GM12878 (cell line): ENCODE measurements at regions not wholly inside any gene's neighbourhood (a gene's known extent, or its start where the extent isn't known, plus 50 kb on each side); places are given as distances from the start of the nearest gene placed in this dataset.
A peak's percentile ranks its signal among the peaks of the same experiment; 100 is the strongest.

Experiments
- ATAC-seq: fragments of 200-7000 bp; cut with Tn5 transposase; 3 replicates; pipeline ENCODE4 v1.9.1; 2020; ENCODE audit warnings: mild to moderate bottlenecking, moderate library complexity
- BruUV-seq: library from RNA; stranded (reverse); fragments of 400-500 nt; replicated peaks from 2 replicates; lab custom pipeline; 2021; lab: Mats Ljungman, UMichigan
- CTCF ChIA-PET: fragments of 300-600 bp; sonication (Branson Sonifier 250); formaldehyde crosslinking; extraction: SDS; loops from one replicate; lab custom pipeline; 2021; ENCODE audit warnings: inconsistent platforms; lab: Yijun Ruan, JAX
- POLR2A ChIA-PET: fragments of 350-600 bp; formaldehyde crosslinking; extraction: SDS; loops from one replicate; lab custom pipeline; 2021; ENCODE audit warnings: inconsistent platforms; lab: Charles Lee
- RAD21 ChIA-PET: fragments of 300-600 bp; sonication (Branson Sonifier 250); formaldehyde crosslinking; loops from one replicate; lab custom pipeline; 2023; ENCODE audit warnings: antibody characterized with exemption; ENCODE audit not compliant: unreplicated experiment; lab: Charles Lee
- SMC1A ChIA-PET: fragments of 300-600 bp; sonication (Branson Sonifier 250); formaldehyde crosslinking; loops from one replicate; lab custom pipeline; 2023; ENCODE audit not compliant: unreplicated experiment, uncharacterized antibody; lab: Charles Lee
- DNase-seq: peaks from one replicate; pipeline ENCODE4 v3.0.0-alpha.2; 2011; ENCODE audit warnings: low read depth, low spot score
- FAIRE-seq: peaks from 3 replicates; lab custom pipeline; 2011; peaks lifted over from hg19 to GRCh38; lab: Jason Lieb, UNC
- H2AFZ ChIP-seq: 2 replicates; pipeline ENCODE4 v1.6.0; 2011; ENCODE audit warnings: low read depth, low read length, control low read depth; ENCODE audit not compliant: control insufficient read depth
- H3K27ac ChIP-seq: 2 replicates; pipeline ENCODE4 v1.5.1; 2011; ENCODE audit warnings: control low read depth; ENCODE audit not compliant: control insufficient read depth, insufficient read depth
- H3K27me3 ChIP-seq, 2 experiments: replicated peaks in 1 of 2; 2 replicates each; pipeline versions ENCODE4 v1.6.0 to v1.6.1; 2011; ENCODE audit warnings: low read length in 1 of 2; ENCODE audit not compliant: control insufficient read depth in 2 of 2, insufficient read depth in 2 of 2
- H3K36me3 ChIP-seq, 2 experiments: 2 replicates each; pipeline ENCODE4 v1.5.1; 2011; ENCODE audit warnings: low read length in 1 of 2; ENCODE audit not compliant: control insufficient read depth in 2 of 2, insufficient read depth in 2 of 2
- H3K4me1 ChIP-seq: 2 replicates; pipeline ENCODE4 v1.6.1; 2011; ENCODE audit warnings: mild to moderate bottlenecking, low read length, moderate library complexity, mixed read lengths; ENCODE audit not compliant: control insufficient read depth, insufficient read depth
- H3K4me2 ChIP-seq: 2 replicates; pipeline ENCODE4 v1.6.0; 2011; ENCODE audit warnings: control low read depth; ENCODE audit not compliant: control insufficient read depth, insufficient read depth
- H3K4me3 ChIP-seq: fragments of 200-600 bp; sonication (generic); 2 replicates; pipeline ENCODE4 v1.5.1; 2016
- H3K79me2 ChIP-seq: 2 replicates; pipeline ENCODE4 v1.6.0; 2011; ENCODE audit warnings: low read length; ENCODE audit not compliant: control insufficient read depth, insufficient read depth
- H3K9ac ChIP-seq: 2 replicates; pipeline ENCODE4 v1.8.0; 2011; ENCODE audit warnings: low read length, control low read depth, mixed read lengths; ENCODE audit not compliant: control insufficient read depth, insufficient read depth
- H3K9me3 ChIP-seq: replicated peaks from 3 replicates; pipeline ENCODE4 v1.5.1; 2011; ENCODE audit warnings: mild to moderate bottlenecking, low read length; ENCODE audit not compliant: control insufficient read depth, insufficient read depth
- H4K20me1 ChIP-seq: 2 replicates; pipeline ENCODE4 v1.6.0; 2011; ENCODE audit not compliant: control insufficient read depth, insufficient read depth
- BCL11A ChIP-seq: IDR thresholded peaks from 2 replicates; pipeline ENCODE4 v1.6.1; 2011; ENCODE audit warnings: low read depth, low read length
- BMI1 ChIP-seq: fragments of 450-650 bp; IDR thresholded peaks from 2 replicates; pipeline ENCODE4 v1.6.1; 2016; ENCODE audit warnings: mild to moderate bottlenecking, moderate library complexity, borderline replicate concordance
- CREB1 ChIP-seq: IDR thresholded peaks from 2 replicates; pipeline ENCODE4 v1.6.1; 2012; ENCODE audit warnings: low read depth, mild to moderate bottlenecking, inconsistent platforms
- CREM ChIP-seq: IDR thresholded peaks from 2 replicates; pipeline ENCODE4 v1.6.1; 2014; ENCODE audit warnings: antibody characterized with exemption, low read depth
- EZH2 ChIP-seq: IDR thresholded peaks from 2 replicates; pipeline ENCODE4 v1.6.1; 2012; ENCODE audit warnings: low read depth, mild to moderate bottlenecking, control low read depth, inconsistent platforms, low read length, borderline replicate concordance; ENCODE audit not compliant: control insufficient read depth
- HDAC6 ChIP-seq: fragments of 200-600 bp; sonication (generic); IDR thresholded peaks from one replicate; pipeline ENCODE4 v1.8.0; 2017; ENCODE audit warnings: antibody characterized with exemption; ENCODE audit not compliant: unreplicated experiment
- JUND ChIP-seq: IDR thresholded peaks from 2 replicates; pipeline ENCODE4 v1.6.1; 2012; ENCODE audit warnings: low read depth, mild to moderate bottlenecking, low read length, improper control_type of control experiment, moderate library complexity
- MTA3 ChIP-seq: IDR thresholded peaks from 2 replicates; pipeline ENCODE4 v1.6.1; 2012; ENCODE audit warnings: low read length, inconsistent platforms, borderline replicate concordance
- PBX3 ChIP-seq: IDR thresholded peaks from 2 replicates; pipeline ENCODE4 v1.6.1; 2011; ENCODE audit warnings: mild to moderate bottlenecking, low read depth, low read length, moderate library complexity; ENCODE audit not compliant: insufficient replicate concordance
- SREBF1 ChIP-seq: IDR thresholded peaks from 2 replicates; pipeline ENCODE4 v1.6.1; 2012; ENCODE audit warnings: mild to moderate bottlenecking, low read length
- SUPT20H ChIP-seq: IDR thresholded peaks from 2 replicates; pipeline ENCODE4 v1.6.1; 2011; ENCODE audit warnings: low read depth, mild to moderate bottlenecking, low read length, moderate library complexity, borderline replicate concordance; ENCODE audit not compliant: control insufficient read depth
- TCF12 ChIP-seq: IDR thresholded peaks from 2 replicates; pipeline ENCODE4 v1.6.1; 2011; ENCODE audit warnings: low read depth, mild to moderate bottlenecking, low read length
- YBX1 ChIP-seq: fragments of 450-650 bp; IDR thresholded peaks from 2 replicates; pipeline ENCODE4 v1.6.1; 2016; ENCODE audit warnings: antibody characterized with exemption
- ZNF622 ChIP-seq: fragments of 450-650 bp; IDR thresholded peaks from 2 replicates; pipeline ENCODE4 v1.6.1; 2017; ENCODE audit warnings: mild to moderate bottlenecking, inconsistent platforms
- WGBS: methylation state at CpG from one replicate; pipeline ENCODE4 v1.1.6; 2016; ENCODE audit warnings: low lambda C conversion rate; ENCODE audit not compliant: insufficient replicate concordance, insufficient coverage; ENCODE audit errors: missing lambda C conversion rate; 5-methylcytosine and 5-hydroxymethylcytosine counted together
- in situ Hi-C: fragments of 300-500 bp; cut with MboI; formaldehyde crosslinking; loops from 9 replicates; pipeline ENCODE4 v1.14.3; 2018; ENCODE audit warnings: mixed read lengths
- intact Hi-C: fragments of 100-400 bp; cut with micrococcal nuclease; formaldehyde crosslinking; loops from one replicate; pipeline ENCODE4 v1.14.2; 2022; ENCODE audit not compliant: unreplicated experiment

GRCh38 chr17:27380551-27380950 is 75.7 kb upstream of the KSR1 start:
- no TSS peak for BruUV-seq
- H3K27me3 ChIP-seq, result no peaks in the 10 kb centered on the region
- H4K20me1 ChIP-seq, result no peaks in the 10 kb centered on the region
- no peaks in the 10 kb centered on the region; the same call in none of the 3 replicates for H3K9me3 ChIP-seq
- peaks cover 14% of the 10 kb centered on the region for H3K4me1 ChIP-seq
- no peaks in the 10 kb centered on the region for H3K36me3 ChIP-seq
- FAIRE-seq (no peak), DNase-seq (no peak), ATAC-seq (no peak)
- WGBS, result 60% methylated on average over 10 of the region's 10 CpGs
- RAD21 ChIA-PET, result interaction anchor here (1.3 to 5.1 kb wide), 6 partner anchors 26 to 221 kb away, joined by 4 to 54 read pairs (median 6); no protein-coding TSS in a partner anchor
- SMC1A ChIA-PET, result interaction anchor here (1.0 to 4.7 kb wide), 6 partner anchors 76 to 221 kb away, joined by 3 to 28 read pairs (median 6); partner anchors contain the start of gene KSR1
- no peak overlapping the region for H2AFZ ChIP-seq
- intact Hi-C loops, result loop anchor here (10.0 kb wide), 1 partner anchor 164 kb away; no protein-coding TSS in a partner anchor
- H3K79me2 ChIP-seq, result no peaks in the 10 kb centered on the region
- H3K27ac ChIP-seq, result no peak overlapping the region
- in situ Hi-C loops, result loop anchor here (10.0 kb wide), 2 partner anchors 164 to 204 kb away; no protein-coding TSS in a partner anchor
- no peak overlapping the region for H3K9ac ChIP-seq
- CTCF ChIA-PET, result interaction anchor here (0.6 to 6.0 kb wide), 28 partner anchors 9 to 268 kb away, joined by 3 to 109 read pairs (median 4); no protein-coding TSS in a partner anchor
- H3K4me2 ChIP-seq, result no peak overlapping the region
- no peak overlapping the region for H3K4me3 ChIP-seq
- POLR2A ChIA-PET, result no interaction called here
- TF ChIP-seq YBX1 (no peak), BMI1 (no peak)

- H3K27ac ChIP-seq, result no peak overlapping the region
- no peaks in the 10 kb centered on the region; the same call in 1 of the 3 replicates for H3K9me3 ChIP-seq
- H2AFZ ChIP-seq, result no peak overlapping the region
- FAIRE-seq (no peak), DNase-seq (peak; percentile 27), ATAC-seq (peak; percentile 96)
- SMC1A ChIA-PET, result interaction anchor here (0.9 to 4.7 kb wide), 11 partner anchors 12 to 221 kb away, joined by 3 to 28 read pairs (median 5); partner anchors contain the start of gene KSR1
- peaks cover 14% of the 10 kb centered on the region for H3K4me1 ChIP-seq
- H4K20me1 ChIP-seq, result no peaks in the 10 kb centered on the region
- RAD21 ChIA-PET, result interaction anchor here (0.5 to 5.1 kb wide), 8 partner anchors 26 to 221 kb away, joined by 3 to 54 read pairs (median 4); partner anchors contain the start of gene KSR1
- no peak overlapping the region for H3K9ac ChIP-seq
- POLR2A ChIA-PET, result no interaction called here
- H3K4me3 ChIP-seq, result no peak overlapping the region
- H3K36me3 ChIP-seq, result no peaks in the 10 kb centered on the region
- in situ Hi-C loops, result loop anchor here (10.0 kb wide), 2 partner anchors 164 to 204 kb away; no protein-coding TSS in a partner anchor
- intact Hi-C loops, result loop anchor here (1.0 to 10.0 kb wide), 2 partner anchors 164 to 220 kb away; no protein-coding TSS in a partner anchor
- H3K79me2 ChIP-seq, result no peaks in the 10 kb centered on the region
- CTCF ChIA-PET, result interaction anchor here (0.8 to 6.0 kb wide), 29 partner anchors 11 to 274 kb away, joined by 3 to 109 read pairs (median 5); no protein-coding TSS in a partner anchor
- no peak overlapping the region for H3K4me2 ChIP-seq
- 28% methylated on average over 22 of the region's 22 CpGs for WGBS
- H3K27me3 ChIP-seq, result no peaks in the 10 kb centered on the region
- no TSS peak for BruUV-seq
- no peak for TF ChIP-seq SREBF1
- no peak for TF ChIP-seq TCF12
- no peak for TF ChIP-seq PBX3
- no peak for TF ChIP-seq CREM
- TF ChIP-seq EZH2, result no peak
- TF ChIP-seq ZNF622, result no peak
- no peak for TF ChIP-seq HDAC6
- no peak for TF ChIP-seq JUND
- no peak for TF ChIP-seq MTA3
- TF ChIP-seq SUPT20H, result no peak
- no peak for TF ChIP-seq CREB1
- TF ChIP-seq BCL11A, result no peak
Measured at GRCh38 chr17:27381007-27381501, 75.2 kb upstream of the KSR1 start.
